ENCODE measurements at regions not wholly inside any gene's neighbourhood (a gene's known extent, or its start where the extent isn't known, plus 50 kb on each side); places are given as distances from the start of the nearest gene placed in this dataset.
"Not testable (repeated sequence)": the region's sequence is repeated elsewhere in the genome, so short reads cannot be mapped to it uniquely, and the experiment has no call there.

DNA sequence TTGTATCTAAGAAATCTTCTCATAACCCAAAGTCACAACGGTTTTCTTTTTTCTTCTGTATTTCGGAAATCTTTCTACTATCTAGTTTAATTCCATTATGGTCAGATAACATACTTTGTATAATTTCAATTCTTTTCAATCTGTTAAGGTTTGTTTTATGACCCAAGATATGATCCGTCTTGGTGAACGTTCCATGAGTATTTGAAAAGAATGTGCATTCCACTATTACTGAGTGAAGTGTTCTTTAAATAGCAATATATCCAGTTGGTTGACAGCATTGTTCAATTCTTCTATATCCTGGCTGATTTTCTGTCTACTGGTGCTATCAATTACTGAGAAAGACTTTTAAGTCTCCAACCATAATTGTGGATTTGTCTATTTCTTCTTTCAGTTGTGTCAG is 414.5 kb downstream of the TNS1 start:
- no peak for DNase-seq (ENCODE audit: low spot score)

DNA sequence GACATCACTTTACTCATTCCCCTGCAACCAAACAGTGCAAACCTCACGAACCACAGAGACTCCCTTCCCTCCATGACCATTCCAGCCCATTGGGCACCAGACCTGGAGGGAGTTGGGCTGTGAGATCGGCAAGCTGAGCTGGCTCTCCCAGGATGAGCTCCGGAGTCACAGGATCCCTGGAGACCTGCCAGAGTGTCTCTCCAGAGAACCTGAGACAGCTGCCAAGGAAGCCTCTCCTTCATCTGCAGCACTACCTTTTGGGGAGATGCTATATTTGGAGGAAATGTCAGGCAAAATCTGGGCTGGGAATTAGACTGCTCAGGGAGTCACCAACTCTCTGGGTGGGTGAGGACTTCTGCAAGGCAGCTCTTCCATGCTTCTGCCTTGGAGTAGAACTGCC is 417.4 kb downstream of the TNS1 start:
- DNase-seq (ENCODE audit: low spot score), result no peak

DNA sequence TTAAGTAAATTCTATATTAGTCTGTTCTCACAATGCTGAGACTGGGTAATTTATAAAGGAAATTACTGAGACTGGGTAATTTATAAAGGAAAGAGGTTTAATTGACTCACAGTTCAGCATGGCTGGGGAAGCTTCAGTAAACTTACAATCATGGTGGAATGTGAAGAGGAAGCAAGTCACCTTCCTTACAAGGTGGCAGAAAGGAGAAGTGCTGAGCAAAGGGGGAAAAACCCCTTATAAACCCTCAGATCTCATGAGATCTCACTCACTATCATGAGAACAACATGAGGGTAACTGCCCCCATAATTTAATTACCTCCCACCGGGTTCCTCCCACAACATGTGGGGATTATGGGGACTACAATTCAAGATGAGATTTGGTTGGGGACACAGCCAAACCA is 422.4 kb downstream of the TNS1 start:
- not testable (repeated sequence) for DNase-seq (ENCODE audit: low spot score)

DNA sequence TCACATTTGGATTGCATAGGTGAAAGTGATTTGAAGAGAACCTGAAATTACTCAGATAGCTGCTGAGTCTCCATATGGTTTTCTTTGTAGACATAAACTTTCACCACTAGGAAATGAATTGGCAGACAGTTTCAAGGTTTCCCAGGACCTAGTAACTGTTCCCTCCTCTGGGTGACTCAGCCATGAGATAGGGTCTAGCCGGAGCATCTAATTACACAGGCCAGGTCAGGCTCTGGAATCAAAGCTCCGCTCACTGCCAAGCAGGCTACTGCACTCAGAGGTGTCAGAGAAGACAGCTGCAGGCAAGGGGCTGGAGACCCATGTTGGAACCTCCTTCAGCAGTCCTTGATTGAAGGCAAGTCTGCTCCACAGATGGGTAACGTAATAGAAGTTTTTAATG is 429.2 kb downstream of the TNS1 start:
- DNase-seq (ENCODE audit: low spot score), result no peak

DNA sequence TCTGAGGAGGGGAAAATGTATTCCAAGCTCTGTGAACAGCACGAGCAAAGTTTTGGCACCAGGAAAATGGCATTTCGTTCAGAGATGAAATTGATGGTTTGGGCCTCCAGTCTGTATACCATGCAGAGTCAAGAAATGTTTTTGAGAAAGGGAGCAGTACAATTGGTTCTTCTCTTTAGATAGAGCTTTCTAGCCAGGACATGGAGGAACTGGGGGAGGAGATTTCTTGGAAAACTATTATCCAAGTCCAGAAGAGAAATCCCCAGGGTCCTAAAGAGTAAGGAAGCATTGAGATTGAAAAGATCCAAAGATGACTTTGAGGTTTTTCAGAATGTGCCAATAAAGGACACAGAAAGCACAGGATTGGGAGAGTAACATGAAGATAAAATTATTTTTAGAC is 432.4 kb downstream of the TNS1 start:
- no peak for DNase-seq (ENCODE audit: low spot score)

DNA sequence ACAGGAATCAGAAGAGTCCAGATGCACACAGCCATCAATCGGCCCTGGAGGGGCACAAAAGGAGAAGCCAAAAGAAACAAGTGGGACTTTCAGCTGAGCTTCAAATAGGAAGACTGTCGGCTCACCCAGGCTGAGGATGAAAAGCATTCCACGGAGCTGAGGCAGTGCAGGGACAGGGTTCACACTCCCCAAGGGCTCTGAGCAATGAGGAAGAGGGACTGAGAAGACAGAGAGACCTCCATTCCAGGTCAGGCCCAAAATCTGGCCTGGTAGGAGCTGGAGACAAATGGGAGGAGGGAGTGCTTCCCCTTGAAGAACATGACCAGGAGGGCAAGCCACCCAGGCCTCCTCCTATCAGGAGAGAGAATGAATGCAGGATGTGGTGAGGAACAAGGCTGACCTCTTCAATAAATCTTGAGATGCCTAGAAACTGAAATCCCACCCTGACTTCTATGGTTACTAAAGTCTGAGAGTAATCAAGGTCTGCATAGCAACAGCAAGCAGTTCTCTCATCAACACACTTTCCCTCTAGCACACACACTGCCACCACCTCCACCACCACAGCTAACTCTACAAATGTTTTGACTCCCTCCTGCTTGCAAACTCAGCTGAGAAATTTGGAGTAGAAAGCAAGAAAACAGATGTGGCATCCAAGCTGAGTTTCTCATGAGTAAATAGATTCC is 434.4 kb downstream of the TNS1 start:
- no peak for DNase-seq (ENCODE audit: low spot score)

DNA sequence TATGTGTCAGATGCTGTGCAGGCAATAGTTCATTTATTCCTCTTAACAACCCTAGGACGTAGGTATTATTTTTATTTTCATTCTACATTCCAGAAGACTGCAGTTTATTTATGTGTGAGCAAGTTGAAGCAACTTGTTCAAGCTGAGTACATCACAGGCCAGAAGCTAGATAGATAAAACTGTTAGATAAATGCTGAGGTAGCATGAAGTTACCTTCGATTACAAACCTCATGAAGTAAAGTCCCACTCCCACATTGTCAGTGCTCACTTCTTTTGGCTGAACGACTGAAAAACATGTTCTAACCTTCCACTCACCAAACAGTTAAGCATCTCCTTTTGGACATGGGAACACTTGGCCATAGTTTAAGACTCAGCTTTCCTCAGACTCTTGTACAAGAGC is 439.2 kb downstream of the TNS1 start:
- DNase-seq (ENCODE audit: low spot score), result no peak

DNA sequence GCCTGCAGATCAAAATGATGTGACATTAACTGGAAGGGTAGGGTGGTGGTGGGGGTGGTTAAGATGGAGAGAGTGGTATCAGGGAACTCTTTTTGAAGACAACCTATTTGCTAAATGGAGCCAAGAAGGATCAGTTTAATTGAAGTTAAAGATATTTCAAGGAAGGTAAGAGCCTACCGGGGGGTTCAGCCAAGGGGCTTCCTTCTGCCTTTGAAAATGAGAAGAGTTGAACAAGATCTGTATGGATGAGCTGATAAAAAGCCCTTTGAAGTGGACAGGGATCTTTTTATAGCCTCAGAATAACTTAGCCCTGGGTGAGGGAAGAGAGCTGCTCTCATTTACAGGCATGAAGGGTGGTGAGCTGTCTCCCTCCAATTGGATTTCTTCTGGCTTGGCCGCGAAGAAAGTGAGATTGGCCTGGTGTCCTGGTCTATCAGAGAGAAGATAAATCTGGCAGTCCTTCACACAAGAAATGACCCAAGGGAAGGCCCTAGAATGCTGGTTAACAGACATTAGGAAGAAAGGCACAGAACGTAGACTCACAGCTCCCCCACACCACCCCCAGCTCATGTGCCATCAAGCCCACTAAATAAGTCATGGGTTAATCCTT is 439.8 kb downstream of the TNS1 start:
- no peak for DNase-seq (ENCODE audit: low spot score)

DNA sequence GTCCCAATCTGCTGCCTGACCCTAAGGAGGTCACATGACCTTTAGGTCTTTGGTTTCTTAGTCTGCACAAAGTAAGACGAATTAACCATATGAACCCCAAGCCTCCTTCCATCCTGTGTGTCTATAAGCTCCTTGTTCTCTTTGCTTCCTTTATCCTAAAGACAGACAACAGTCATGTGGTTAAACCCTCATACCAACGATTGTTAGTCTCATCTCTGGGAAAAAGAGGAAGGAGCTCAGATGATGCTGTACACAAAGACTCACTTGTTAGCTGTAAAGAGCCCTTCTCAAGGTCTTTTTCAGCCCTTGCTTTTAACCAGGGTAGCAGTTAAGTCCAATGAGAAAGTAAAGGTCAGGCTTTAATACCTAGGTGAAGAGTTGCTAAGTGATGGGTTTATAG is 443.7 kb downstream of the TNS1 start:
- DNase-seq (ENCODE audit: low spot score), result no peak

DNA sequence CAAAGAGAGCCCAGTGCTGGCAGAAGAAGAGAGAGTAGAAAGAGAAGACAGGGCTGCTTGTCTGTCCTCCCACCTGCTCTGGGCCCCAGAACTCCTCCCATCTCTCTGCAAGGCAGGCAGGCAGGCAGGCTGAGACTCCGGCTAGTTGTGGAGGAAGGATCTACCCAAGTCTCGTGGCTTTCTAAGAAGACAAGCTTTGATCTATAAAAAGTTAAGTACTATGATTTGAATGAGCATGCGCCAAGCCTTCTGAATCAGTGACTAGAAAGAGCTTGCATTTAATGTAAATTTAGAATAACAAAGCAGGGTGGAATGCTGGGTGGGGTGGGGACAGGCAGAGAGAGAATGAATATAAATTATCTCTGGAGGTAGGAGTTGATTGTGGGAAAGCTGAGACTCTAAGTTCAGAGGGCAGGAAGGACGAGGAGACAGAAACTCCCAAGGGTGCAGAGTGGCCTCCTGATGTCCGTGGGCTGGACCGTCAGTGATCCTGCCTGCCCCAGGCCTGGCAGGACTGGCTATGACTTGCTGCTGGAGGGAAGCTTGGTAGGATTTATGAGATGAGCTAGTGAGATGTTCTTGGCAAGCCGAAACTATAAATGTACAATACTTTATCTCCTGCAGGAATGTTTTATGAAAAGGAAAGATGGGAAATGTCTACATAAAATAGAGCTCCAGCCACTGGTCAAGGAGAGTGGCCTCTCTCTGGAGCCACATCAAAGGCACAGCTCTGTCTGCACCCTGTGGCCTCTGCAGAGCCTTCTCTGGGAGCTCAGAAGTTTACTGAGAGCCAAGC is 447.5 kb downstream of the TNS1 start:
- DNase-seq (ENCODE audit: low spot score), result no peak

DNA sequence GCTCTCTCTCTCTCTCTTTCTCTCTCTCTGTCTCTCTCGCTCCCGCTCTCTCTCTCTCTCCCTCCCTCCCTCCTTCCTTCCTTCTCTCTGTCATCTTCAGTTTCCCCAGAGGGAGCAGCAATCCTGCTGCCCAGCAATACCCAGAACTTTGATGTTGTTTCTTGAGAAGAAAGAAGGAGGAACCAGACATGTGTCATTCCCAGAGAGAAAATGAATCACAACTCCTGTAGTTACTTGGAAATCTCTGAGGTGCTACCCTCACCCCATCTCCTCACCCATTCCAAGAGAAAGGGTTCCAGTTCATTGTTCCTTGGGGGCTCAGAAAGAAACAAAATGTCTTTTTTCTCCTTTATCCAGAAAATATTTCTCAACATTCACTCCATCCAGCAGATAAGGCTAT is 449.1 kb downstream of the TNS1 start:
- DNase-seq (ENCODE audit: low spot score), result no peak

DNA sequence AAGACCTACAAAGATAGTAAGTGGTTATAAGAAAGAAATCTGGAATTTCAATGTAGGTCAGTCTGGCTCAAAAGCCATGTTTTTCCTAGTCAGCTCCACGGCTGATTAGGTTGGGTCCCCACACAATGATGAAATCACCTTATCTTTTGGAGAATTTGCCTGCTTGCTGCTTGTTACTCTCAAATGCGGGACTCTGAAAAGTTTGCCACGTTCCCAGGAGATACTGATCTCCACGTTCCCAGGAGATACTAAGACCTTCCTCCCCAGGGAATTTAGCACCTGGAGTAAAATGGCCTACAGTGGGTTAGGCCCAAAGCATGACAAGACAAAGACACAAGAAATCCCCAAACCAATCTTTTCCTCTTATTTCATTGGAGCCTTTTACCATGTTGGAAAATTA is 449.6 kb downstream of the TNS1 start:
- no peak for DNase-seq (ENCODE audit: low spot score)

DNA sequence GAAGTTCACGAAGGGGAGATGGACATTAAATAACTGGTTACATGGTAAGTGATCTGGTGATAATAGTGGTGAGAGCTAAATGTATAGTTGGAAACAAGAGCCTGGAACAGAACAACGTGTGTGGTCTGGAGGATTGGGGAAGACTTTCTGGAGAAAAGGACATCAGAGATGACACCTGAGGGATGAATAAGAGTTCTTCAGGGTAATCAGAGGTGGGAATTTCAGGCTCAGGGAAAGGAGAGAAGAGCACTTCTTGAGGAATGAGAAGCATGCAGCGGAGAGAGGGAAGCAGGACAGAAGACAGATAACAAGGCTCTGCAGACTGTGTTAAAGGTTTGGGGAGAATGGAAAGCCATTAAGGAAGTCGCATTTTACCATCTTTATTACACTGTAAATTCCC is 450.7 kb downstream of the TNS1 start:
- DNase-seq (ENCODE audit: low spot score), result no peak

DNA sequence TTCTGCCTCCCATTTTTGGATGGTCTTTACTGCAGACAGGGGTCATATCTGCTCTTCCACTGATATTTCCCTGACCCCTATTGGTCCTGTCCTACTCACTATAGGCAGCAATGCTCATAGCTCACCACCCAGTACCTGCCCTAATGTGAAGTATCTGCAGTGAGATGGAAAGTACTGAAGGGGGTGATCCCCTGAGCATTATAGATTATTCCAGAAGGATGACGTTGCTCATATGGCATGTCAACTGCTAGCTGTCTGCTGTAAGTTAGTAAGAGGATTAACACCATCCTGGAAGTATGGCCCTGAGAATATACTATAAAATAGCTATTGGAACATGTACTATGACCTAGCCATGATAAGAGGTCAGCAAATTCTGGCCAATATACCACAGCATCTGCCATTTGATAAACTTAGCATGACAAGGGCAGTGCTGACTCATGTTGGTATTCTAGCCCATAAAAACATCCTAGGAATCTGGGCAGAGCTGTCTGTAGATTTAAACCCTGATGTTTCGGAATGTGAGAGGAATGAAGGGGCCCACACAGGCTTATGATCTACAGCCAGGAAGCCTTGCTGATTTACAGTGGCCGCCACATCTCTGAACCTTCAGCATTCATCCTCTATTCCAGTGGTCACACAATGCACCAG is 451.4 kb downstream of the TNS1 start:
- DNase-seq (ENCODE audit: low spot score), result no peak

DNA sequence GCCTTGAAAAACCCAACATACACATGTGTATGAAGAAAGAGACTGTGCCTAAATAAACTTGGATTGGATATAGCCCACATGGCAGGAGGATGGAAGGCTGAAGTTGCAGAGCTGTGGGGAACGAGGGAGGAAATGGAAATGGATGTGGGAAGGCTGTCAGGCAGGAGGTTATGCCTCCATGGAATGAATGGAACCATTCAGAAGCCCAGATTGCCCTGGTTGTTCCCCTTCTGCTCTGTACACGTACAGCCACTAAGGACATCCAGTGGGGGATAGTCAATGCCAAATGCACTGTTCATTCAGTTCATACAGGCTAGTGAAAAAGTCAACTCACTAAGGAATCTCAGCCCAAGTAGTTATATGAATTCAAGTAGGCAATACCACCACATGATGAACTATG is 463.7 kb downstream of the TNS1 start:
- no peak for DNase-seq (ENCODE audit: low spot score)

DNA sequence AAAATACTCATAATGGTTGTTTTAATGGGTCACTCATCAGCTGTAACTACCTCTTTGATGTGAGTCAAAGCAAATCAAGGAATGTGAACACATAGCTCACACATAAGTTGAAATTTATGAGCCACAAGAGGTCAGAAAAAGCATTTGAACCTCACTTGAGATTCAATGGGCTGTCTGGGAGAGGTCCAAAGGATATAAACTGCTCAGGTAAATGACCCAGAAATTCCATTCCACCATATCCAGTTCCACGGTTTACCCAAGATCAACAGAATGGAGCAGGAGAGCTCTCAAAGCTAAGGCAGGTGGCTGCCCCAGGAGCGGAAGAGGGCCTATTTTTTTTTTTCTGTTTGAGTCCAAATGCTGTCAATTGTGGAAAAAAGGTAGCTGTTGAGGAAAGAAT is 464.1 kb downstream of the TNS1 start:
- no peak for DNase-seq (ENCODE audit: low spot score)

DNA sequence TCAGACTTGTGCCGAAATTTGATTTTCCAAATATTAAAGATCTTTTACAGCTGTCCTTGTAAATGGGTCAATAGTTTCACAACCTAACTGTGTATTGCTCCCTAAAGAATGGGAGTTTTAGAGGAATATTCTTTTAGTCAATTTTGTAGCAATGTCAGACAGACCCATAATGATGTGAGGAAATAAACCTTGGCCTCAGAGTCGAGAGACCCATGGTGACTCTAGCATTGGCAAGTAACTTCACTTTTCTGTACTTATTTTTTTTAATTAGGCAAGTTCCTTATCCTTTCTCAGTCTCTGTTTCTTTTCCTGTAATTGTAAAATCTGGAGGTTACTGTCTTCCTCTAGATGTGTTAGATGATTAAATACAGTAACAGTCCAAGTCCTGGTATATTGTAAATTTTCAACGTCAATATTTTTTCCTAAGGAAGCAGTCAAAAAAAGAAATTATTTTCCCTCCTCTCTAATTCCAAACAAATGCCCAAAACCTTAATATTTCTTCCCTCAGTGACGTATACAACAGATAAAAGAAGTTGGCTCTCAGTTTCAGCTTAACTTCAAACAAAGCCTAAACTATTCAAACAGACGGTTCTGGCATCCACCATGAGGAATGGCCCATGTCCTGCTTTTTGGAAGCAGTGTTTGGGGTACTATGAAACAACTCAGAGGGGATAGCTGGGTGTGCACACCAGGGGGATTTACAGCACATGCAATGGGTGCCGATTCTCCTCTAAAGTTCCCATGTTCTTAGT is 466.7 kb downstream of the TNS1 start:
- DNase-seq (ENCODE audit: low spot score), result no peak

DNA sequence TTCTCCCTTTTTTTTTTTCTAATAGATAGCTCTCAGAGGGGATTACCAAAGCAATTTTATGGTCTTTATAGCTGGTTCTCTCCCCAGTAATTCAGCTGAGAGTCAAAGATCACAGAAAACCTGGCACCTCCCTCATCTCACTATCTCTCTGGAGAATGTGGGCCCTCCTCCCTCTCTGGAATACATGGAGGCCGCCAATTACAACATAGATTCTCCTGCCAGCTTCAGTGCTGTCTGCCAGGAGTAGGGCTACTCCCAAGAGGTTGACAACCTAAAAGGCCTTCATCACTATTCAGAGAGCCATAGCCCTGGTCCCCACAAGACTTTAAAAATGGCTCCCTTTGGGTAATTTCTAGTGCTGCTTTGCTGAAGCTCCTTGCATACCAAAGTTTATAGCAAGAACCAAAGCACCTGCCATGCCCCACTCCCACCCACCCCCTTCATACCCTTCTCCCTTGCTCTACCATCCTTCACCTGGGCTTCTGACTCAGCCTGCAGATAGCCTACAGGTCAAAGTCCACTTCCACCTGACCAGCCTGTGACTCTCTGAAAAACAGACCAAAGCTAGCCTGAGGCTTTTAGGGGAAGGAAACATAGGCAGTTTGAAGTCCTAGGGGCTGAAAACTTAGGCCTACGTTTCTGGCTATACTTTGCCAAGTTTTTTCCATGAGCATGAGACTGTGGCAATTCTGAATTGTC is 472.3 kb downstream of the TNS1 start:
- peak; percentile 6 for DNase-seq (ENCODE audit: low spot score)

DNA sequence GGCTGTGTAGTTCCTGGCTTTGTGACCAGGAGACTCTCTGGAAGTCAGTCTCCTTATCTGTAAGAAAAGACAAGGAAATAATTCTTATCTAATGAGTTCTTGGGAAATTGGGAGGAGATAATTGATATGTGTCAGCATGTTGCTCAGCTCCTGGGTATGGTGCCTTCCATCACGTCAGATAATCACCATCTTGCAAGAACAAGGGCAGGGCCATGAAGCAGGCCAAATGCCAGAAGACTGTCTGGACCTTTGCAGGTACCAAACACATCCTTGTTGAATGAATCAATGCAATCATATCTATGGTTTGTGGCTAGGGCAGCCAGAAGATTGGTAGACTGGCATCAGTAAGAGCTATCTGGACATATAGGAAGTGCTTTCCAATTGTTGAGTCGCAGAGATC is 473.5 kb downstream of the TNS1 start:
- DNase-seq (ENCODE audit: low spot score), result no peak

DNA sequence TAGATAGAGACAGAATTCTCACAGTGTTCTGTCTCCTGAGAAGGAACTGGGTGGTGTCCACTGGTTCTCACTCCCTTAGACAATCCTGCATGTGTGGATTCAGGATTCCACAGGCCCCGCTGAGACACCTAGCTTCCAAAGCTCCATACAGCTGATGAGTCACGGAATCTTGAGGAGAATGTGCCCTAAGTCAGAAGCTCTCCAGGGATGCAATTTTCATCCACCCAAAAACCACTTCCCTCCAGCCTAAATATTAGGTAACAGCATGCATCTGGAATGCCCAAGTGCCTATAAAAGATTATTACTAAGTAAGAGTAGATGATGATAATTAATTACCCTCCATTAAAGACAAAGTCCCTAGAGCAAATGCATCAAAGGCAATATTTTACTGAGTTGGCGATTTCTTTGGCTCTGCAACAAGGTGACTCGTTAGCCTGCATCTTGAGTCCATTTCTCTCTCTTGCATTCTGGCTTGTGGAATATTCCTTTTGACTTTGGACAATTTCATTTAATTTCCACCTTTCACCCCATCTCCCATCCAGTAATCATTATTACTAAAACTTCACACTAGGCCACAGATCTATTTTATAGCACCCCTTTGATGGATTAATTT is 475.1 kb downstream of the TNS1 start:
- no peak for DNase-seq (ENCODE audit: low spot score)

DNA sequence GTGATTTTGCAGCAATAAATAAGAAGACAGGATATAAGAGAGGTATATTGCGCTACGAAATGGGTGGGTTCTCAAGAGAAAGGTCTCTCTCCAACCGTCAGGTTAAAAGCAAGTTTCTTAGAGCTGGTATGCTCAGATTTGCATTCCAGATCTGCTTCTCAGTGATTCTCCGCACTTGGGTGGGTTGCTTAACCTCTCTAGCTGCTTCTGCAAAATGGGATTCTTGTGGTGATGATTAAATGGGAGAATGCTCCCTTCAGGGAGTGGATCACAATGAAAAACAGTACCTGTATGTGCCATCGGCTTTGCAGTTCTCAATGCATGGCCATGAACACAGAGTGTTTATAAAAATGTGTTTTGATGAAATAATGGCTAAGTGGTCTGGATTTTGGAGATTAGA is 477.7 kb downstream of the TNS1 start:
- DNase-seq (ENCODE audit: low spot score), result no peak
